DOHH2 (cell line): ENCODE measurements at regions not wholly inside any gene's neighbourhood (a gene's known extent, or its start where the extent isn't known, plus 50 kb on each side); places are given as distances from the start of the nearest gene placed in this dataset.

ENCODE experiments used
- H3F3A ChIP-seq: fragments of 200-600 bp; sonication (generic), shearing (Covaris generic); 2 replicates; pipeline ENCODE4 v1.6.0; 2016; ENCODE audit warnings: antibody characterized with exemption, mild to moderate bottlenecking; ENCODE audit not compliant: control insufficient read depth, insufficient read depth
- H3K27ac ChIP-seq: fragments of 200-600 bp; sonication (generic); 2 replicates; pipeline ENCODE4 v1.5.1; 2014; ENCODE audit warnings: low read depth, mild to moderate bottlenecking, low read length, moderate library complexity
- H3K27me3 ChIP-seq: fragments of 200-600 bp; sonication (generic); 2 replicates; pipeline ENCODE4 v1.6.1; 2014; ENCODE audit warnings: mild to moderate bottlenecking, low read length, mixed read lengths; ENCODE audit not compliant: control insufficient read depth
- H3K36me3 ChIP-seq: fragments of 200-600 bp; sonication (generic); 2 replicates; pipeline ENCODE4 v1.6.1; 2014; ENCODE audit warnings: mild to moderate bottlenecking, low read length, moderate library complexity, mixed read lengths; ENCODE audit not compliant: control insufficient read depth
- H3K4me1 ChIP-seq: fragments of 200-600 bp; sonication (generic); 2 replicates; pipeline ENCODE4 v1.6.1; 2014; ENCODE audit warnings: mild to moderate bottlenecking, low read length, mixed read lengths; ENCODE audit not compliant: control insufficient read depth
- H3K4me2 ChIP-seq: fragments of 200-600 bp; sonication (generic); 2 replicates; pipeline ENCODE4 v1.6.0; 2014; ENCODE audit warnings: mild to moderate bottlenecking, low read length, moderate library complexity
- H3K4me3 ChIP-seq: fragments of 200-600 bp; sonication (generic); 2 replicates; pipeline ENCODE4 v1.5.1; 2014; ENCODE audit warnings: mild to moderate bottlenecking, low read length, mixed read lengths
- H3K79me2 ChIP-seq: fragments of 200-600 bp; sonication (generic); 2 replicates; pipeline ENCODE4 v1.6.1; 2014; ENCODE audit warnings: mild to moderate bottlenecking, low read length, mixed read lengths; ENCODE audit not compliant: control insufficient read depth
- H3K9me2 ChIP-seq: fragments of 200-600 bp; sonication (generic); replicated peaks from 2 replicates; pipeline ENCODE4 v1.6.1; 2014; ENCODE audit warnings: mild to moderate bottlenecking, low read length, mixed read lengths; ENCODE audit not compliant: control insufficient read depth
- H3K9me3 ChIP-seq: fragments of 200-600 bp; sonication (generic); 2 replicates; pipeline ENCODE4 v1.6.1; 2014; ENCODE audit warnings: antibody characterized with exemption, low read length, mixed read lengths; ENCODE audit not compliant: control insufficient read depth, insufficient read depth
- H4K20me1 ChIP-seq: fragments of 200-600 bp; sonication (generic); 2 replicates; pipeline ENCODE4 v1.6.0; 2014; ENCODE audit warnings: low read depth, mild to moderate bottlenecking, antibody characterized with exemption, low read length, moderate library complexity; ENCODE audit not compliant: control insufficient read depth, insufficient read depth
- CTCF ChIP-seq: fragments of 200-600 bp; sonication (generic); IDR thresholded peaks from one replicate; pipeline ENCODE4 v1.5.1; 2014; ENCODE audit warnings: antibody characterized with exemption, mild to moderate bottlenecking, low read depth, low read length; ENCODE audit not compliant: poor library complexity, severe bottlenecking
- EZH2phosphoT487 ChIP-seq: fragments of 200-600 bp; sonication (generic); IDR thresholded peaks from 2 replicates; pipeline ENCODE4 v1.6.1; 2017; ENCODE audit warnings: borderline replicate concordance, mild to moderate bottlenecking, antibody characterized with exemption, low read length, moderate library complexity, mixed read lengths

DNA sequence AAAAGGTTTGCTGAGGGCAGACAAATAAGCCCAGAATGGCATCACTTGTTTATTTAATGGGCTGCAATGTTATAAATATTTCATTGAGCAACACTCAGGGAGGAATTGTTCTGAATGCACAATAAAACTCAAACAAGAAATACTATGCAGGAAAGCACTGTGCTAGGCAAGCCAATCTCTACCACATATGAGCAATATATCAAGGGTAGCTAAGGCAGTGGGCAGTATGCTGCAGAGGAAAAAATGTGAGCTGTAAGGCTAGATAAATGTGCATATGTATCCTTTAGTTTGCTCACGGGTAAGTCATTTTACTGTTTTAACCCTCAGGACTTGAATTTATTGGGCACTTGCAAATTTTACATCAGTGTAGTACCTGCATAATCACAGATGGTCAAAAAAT, 349.6 kb downstream of the CDC14C start:
- no peaks in the 10 kb centered on the region for H3K9me2 ChIP-seq
- H3K4me3 ChIP-seq: no peak overlapping the region
- TF ChIP-seq CTCF: no peak
- TF ChIP-seq EZH2phosphoT487: no peak
- H3K4me2 ChIP-seq: no peak overlapping the region
- H4K20me1 ChIP-seq: no peaks in the 10 kb centered on the region
- no peaks in the 10 kb centered on the region for H3K9me3 ChIP-seq
- no peaks in the 10 kb centered on the region for H3K79me2 ChIP-seq
- no peaks in the 10 kb centered on the region for H3K36me3 ChIP-seq
- H3K27me3 ChIP-seq: no peaks in the 10 kb centered on the region
- no peaks in the 10 kb centered on the region for H3K4me1 ChIP-seq
- no peaks in the 10 kb centered on the region for H3F3A ChIP-seq
- no peak overlapping the region for H3K27ac ChIP-seq

- Histone ChIP-seq H3K9me3 (no peaks in the 10 kb centered on the region), H3K27ac (no peak overlapping the region), H3K4me2 (no peak overlapping the region), H3K79me2 (no peaks in the 10 kb centered on the region), H3F3A (no peaks in the 10 kb centered on the region), H3K4me3 (no peak overlapping the region), H3K27me3 (no peaks in the 10 kb centered on the region), H4K20me1 (no peaks in the 10 kb centered on the region), H3K9me2 (no peaks in the 10 kb centered on the region), H3K36me3 (no peaks in the 10 kb centered on the region), H3K4me1 (no peaks in the 10 kb centered on the region)
- TF ChIP-seq CTCF: no peak
- no peak for TF ChIP-seq EZH2phosphoT487
These were observed 355.5 kb downstream of the CDC14C start for GRCh38 chr7:49279891-49280290.

DNA sequence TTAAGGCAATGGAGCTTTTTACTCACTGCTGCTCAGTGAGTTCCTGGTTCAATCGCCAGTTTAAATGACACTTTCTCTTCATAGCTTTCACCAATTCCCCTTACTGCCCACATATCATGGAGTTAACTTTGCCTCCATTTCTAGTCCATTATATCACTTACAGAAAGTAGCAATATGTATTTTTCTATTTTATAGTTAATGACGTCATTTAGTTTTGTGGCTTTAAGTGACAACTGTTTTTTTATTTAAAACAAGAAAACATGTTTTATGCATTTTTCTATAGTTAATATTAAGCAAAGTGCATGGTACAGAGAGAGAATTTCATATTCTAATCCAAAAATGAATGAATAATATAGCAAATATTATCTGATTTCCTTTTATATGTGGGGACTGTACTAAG, 363.3 kb downstream of the CDC14C start:
- no peaks in the 10 kb centered on the region for H3K27me3 ChIP-seq
- no peaks in the 10 kb centered on the region for H3F3A ChIP-seq
- H3K27ac ChIP-seq: no peak overlapping the region
- H3K4me2 ChIP-seq: no peak overlapping the region
- no peaks in the 10 kb centered on the region for H3K9me3 ChIP-seq
- no peak for TF ChIP-seq EZH2phosphoT487
- no peaks in the 10 kb centered on the region for H3K9me2 ChIP-seq
- H3K4me3 ChIP-seq: no peak overlapping the region
- H3K36me3 ChIP-seq: no peaks in the 10 kb centered on the region
- no peaks in the 10 kb centered on the region for H3K79me2 ChIP-seq
- no peaks in the 10 kb centered on the region for H3K4me1 ChIP-seq
- H4K20me1 ChIP-seq: no peaks in the 10 kb centered on the region

GRCh38 chr7:49294611-49295010, 370.3 kb downstream of the CDC14C start:
- Histone ChIP-seq H3K79me2 (no peaks in the 10 kb centered on the region), H3K4me3 (no peak overlapping the region), H3K4me2 (no peak overlapping the region), H3K9me3 (no peaks in the 10 kb centered on the region), H3K4me1 (no peaks in the 10 kb centered on the region), H3F3A (no peaks in the 10 kb centered on the region), H3K36me3 (no peaks in the 10 kb centered on the region), H3K27ac (no peak overlapping the region), H3K27me3 (no peaks in the 10 kb centered on the region), H3K9me2 (no peaks in the 10 kb centered on the region), H4K20me1 (no peaks in the 10 kb centered on the region)
- no peak for TF ChIP-seq EZH2phosphoT487
- TF ChIP-seq CTCF: no peak
